ENCODE measurements at regions not wholly inside any gene's neighbourhood (a gene's known extent, or its start where the extent isn't known, plus 50 kb on each side); places are given as distances from the start of the nearest gene placed in this dataset.

DNA sequence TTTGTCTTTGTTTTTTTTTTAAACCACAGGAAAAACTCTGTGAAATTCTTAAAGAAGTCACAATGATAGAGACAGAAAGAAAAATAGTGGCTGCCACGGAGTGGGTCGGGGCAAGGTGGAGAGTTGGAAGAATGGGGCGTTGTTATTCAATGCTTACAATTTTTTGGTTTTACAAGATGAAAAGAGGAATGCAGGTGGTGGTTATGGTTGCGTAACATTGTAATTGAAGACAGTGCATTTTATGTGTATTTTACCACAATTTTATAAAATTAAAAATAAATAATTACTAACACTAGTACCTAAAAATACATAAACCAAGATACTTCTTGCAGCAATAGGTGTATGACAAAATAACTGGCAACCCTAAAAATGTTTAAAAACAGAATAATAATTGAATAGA is 76.9 kb upstream of the VOPP1 start:
- TF ChIP-seq, protein P1, sequence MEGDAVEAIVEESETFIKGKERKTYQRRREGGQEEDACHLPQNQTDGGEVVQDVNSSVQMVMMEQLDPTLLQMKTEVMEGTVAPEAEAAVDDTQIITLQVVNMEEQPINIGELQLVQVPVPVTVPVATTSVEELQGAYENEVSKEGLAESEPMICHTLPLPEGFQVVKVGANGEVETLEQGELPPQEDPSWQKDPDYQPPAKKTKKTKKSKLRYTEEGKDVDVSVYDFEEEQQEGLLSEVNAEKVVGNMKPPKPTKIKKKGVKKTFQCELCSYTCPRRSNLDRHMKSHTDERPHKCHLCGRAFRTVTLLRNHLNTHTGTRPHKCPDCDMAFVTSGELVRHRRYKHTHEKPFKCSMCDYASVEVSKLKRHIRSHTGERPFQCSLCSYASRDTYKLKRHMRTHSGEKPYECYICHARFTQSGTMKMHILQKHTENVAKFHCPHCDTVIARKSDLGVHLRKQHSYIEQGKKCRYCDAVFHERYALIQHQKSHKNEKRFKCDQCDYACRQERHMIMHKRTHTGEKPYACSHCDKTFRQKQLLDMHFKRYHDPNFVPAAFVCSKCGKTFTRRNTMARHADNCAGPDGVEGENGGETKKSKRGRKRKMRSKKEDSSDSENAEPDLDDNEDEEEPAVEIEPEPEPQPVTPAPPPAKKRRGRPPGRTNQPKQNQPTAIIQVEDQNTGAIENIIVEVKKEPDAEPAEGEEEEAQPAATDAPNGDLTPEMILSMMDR (IDR thresholded peaks at IDR 0.05), result no peak

DNA sequence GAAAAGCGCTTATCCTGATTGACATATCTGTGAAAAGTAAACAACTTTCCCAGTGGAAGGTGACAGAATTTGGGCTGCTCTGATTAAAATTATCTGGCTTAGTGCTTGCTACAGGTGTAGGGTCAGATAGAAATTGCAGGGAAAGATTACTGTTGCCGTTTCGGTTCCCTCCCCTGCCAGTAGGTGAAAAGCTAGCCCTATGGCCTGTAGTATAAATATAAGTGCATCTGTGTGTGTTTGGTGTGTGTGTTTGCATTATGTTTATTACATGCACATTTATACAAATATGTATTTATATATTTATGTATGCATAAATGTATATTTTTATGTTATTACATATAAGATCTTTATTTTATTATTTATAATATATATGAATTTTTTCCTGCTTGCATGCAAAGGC is 72.3 kb upstream of the VOPP1 start:
- TF ChIP-seq, protein P1 (IDR thresholded peaks at IDR 0.05), result no peak

DNA sequence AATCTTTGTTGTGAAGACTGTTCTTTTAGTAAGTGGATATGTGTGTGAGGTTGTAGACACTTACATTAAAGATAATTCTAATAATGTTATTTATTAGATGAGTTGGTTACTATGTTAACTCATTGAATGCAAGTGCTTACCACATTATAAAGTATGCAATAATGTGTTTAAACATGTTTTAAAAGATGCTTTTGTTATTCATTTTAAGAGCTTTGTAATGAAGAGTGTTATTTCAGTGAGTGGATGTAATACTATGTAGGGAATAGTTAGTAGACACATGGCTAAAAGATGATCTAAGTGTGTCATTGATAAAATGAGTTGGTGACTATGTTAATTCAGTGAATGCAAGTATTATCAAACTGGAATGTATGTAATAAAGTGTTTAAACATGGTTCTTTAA is 70.0 kb upstream of the VOPP1 start:
- TF ChIP-seq, protein P1 (IDR thresholded peaks at IDR 0.05), result no peak

DNA sequence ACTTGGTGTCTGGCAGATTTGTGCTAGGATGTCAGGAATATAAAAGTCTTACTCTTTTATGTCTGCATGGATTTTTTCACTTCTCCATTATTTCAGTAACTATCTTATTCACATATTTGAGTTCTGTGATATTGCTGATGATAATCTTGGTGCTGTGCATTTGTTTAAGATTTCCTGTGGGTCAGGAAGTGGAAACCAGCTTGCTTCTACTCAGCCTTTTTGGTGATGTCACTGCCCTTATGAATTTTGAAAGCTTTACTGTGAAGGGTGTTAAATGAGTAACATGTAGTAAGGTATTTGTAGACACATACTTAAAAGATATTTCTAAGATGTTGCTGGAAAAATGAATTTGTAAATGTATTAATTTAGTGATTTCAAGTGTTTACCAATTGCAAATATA is 69.5 kb upstream of the VOPP1 start:
- TF ChIP-seq, protein P1 (IDR thresholded peaks at IDR 0.05), result no peak

DNA sequence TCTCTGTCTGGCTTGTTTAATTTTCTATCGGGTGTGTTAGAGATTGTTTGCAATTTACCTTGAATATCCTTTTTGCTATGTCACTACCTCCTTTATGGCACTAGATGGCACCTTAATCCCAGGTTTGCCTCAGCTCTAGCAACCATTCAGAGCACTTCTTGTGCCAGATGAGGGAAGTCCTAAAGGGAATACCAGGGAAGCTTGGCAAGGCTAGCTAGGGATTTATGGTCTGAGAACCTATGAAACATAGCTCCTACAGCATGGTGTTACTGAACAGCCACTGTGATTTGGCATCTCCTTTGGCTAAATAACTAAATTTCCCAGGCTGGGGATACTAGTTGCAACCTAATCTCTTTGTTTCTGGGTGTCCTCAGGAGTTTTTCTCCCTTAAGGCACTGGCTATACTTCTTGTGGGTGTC is 69.0 kb upstream of the VOPP1 start:
- TF ChIP-seq, protein P1 (IDR thresholded peaks at IDR 0.05), result peak; percentile 83

DNA sequence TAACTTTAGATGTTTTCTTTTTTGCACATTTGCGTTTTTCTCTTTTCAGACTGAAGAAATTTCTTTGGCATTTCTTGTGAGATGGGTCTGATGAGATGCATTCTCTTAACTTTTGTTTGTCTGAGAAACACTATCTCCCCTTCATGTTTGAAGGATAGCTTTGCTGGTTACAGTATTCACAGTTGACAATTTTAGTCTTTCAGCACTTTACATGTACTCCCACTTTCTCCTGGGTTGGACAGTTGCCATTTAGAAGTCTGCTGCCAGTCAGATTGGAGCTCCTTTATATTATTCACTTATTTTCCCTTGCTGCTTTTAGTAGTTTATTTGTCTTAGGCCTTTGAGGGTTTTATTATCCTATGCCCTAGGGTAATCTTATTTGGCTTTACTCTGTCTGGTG is 67.3 kb upstream of the VOPP1 start:
- TF ChIP-seq, protein P1 (IDR thresholded peaks at IDR 0.05), result no peak

DNA sequence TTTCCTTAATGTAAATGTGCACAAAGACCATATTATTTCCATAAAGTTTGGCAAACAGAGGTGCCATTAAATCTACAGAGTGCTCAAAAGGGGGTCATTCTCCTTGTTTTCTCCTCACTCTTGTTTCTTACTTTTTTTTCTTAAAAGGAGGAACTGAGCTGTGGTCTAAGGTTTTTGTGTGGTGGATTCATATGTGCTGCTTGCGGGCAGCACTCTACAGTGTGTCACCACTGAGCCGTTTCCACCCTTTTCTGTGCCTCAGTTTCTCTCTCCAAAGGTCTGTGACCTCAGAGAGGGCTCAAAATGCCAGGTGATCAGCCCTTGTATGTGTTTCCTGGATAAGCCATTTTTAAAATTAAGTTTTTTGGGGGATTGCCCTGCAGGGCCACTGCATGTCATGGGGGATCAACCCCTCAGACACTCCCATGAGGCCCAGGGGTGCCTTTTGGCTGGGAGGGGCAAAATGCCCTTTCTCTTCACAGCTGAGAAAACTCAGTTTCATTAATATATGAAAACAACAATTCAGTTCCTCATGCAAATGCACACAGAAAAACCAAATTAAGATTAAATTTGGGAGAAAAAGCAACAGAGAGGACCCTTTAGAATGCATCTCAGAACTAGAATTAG is 56.9 kb upstream of the VOPP1 start:
- TF ChIP-seq, protein P1 (IDR thresholded peaks at IDR 0.05), result no peak

DNA sequence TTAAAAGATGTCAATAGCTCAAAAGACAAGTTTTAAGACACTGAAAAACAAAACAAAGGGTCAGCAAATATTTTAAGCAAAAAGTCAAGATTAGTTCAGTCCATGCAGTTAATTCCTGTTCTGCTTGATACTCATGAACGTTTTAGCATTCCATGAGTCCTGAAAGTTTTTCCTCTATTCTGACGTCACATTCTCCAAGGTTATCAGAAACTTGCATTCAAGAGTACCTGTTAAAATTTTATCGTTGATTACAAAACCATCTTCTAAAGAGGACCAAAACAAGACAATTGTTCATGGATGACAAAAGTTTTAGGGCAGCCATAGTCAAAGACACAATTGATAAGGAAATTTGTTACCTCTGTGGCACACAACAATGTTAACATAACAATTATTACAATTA is 52.5 kb upstream of the VOPP1 start:
- TF ChIP-seq, protein P1 (IDR thresholded peaks at IDR 0.05), result no peak

Measured in LNCAP (cell line).